ENCODE measurements at regions not wholly inside any gene's neighbourhood (a gene's known extent, or its start where the extent isn't known, plus 50 kb on each side); places are given as distances from the start of the nearest gene placed in this dataset.
"Not testable (repeated sequence)": the region's sequence is repeated elsewhere in the genome, so short reads cannot be mapped to it uniquely, and the experiment has no call there.

- Histone ChIP-seq H3K9me3 (no peaks in the 10 kb centered on the region), H3K27ac (no peak overlapping the region), H3K4me1 (no peaks in the 10 kb centered on the region), H3K27me3 (no peaks in the 10 kb centered on the region), H3K36me3 (no peaks in the 10 kb centered on the region), H3K4me3 (no peak overlapping the region)
- DNase-seq: no peak
- TF ChIP-seq CTCF (IDR thresholded peaks at IDR 0.05) (no peak), POLR2A (IDR thresholded peaks at IDR 0.05) (no peak)
- intact Hi-C loops (cut with DNase I): no loop called here
- WGBS, 2 donors: 45 to 64% methylated on average over 2 of the region's 2 CpGs
Measured at GRCh38 chr6:160882006-160882405, 109.6 kb upstream of the MAP3K4 start.

GRCh38 chr6:160882791-160883279 lies 108.7 kb upstream of the MAP3K4 start:
- Histone ChIP-seq H3K36me3 (no peaks in the 10 kb centered on the region), H3K4me1 (no peaks in the 10 kb centered on the region), H3K4me3 (no peak overlapping the region), H3K27ac (no peak overlapping the region), H3K9me3 (no peaks in the 10 kb centered on the region), H3K27me3 (no peaks in the 10 kb centered on the region)
- intact Hi-C loops (cut with DNase I): no loop called here
- TF ChIP-seq CTCF (IDR thresholded peaks at IDR 0.05) (no peak), POLR2A (IDR thresholded peaks at IDR 0.05) (no peak)
- DNase-seq: no peak
- WGBS, 2 donors: 65 to 72% methylated on average over 5 of the region's 5 CpGs

- Histone ChIP-seq H3K27me3 (no peaks in the 10 kb centered on the region), H3K4me3 (no peak overlapping the region), H3K27ac (no peak overlapping the region), H3K9me3 (no peaks in the 10 kb centered on the region), H3K36me3 (no peaks in the 10 kb centered on the region), H3K4me1 (no peaks in the 10 kb centered on the region)
- TF ChIP-seq CTCF (IDR thresholded peaks at IDR 0.05) (no peak), POLR2A (IDR thresholded peaks at IDR 0.05) (no peak)
- WGBS, 2 donors: 73 to 86% methylated on average over 2 of the region's 2 CpGs
- intact Hi-C loops (cut with DNase I): no loop called here
- DNase-seq: no peak
Measured at GRCh38 chr6:160883560-160883959, 108.0 kb upstream of the MAP3K4 start.

- DNase-seq: no peak
- intact Hi-C loops (cut with DNase I): no loop called here
- no peak for TF ChIP-seq CTCF (IDR thresholded peaks at IDR 0.05)
- no peak for TF ChIP-seq POLR2A (IDR thresholded peaks at IDR 0.05)
- Histone ChIP-seq H3K9me3 (no peaks in the 10 kb centered on the region), H3K4me1 (no peaks in the 10 kb centered on the region), H3K36me3 (no peaks in the 10 kb centered on the region), H3K27me3 (no peaks in the 10 kb centered on the region), H3K4me3 (no peak overlapping the region), H3K27ac (no peak overlapping the region)
- WGBS, 2 donors: 83 to 88% methylated on average over 3 to 4 of the region's 4 CpGs
Measured at GRCh38 chr6:160883999-160884398, 107.6 kb upstream of the MAP3K4 start.

- H3K4me1 ChIP-seq; H3K4me3 ChIP-seq; intact Hi-C loops (cut with DNase I); H3K9me3 ChIP-seq; H3K36me3 ChIP-seq; DNase-seq; H3K27ac ChIP-seq; H3K27me3 ChIP-seq: not testable (repeated sequence)
- WGBS, 2 donors: 64 to 73% methylated on average over 1 of the region's 1 CpG
Measured at GRCh38 chr6:160889148-160889547, 102.4 kb upstream of the MAP3K4 start.

- Histone ChIP-seq H3K4me1 (no peaks in the 10 kb centered on the region), H3K4me3 (no peak overlapping the region), H3K27me3 (no peaks in the 10 kb centered on the region), H3K36me3 (no peaks in the 10 kb centered on the region), H3K9me3 (no peaks in the 10 kb centered on the region), H3K27ac (no peak overlapping the region)
- intact Hi-C loops (cut with DNase I): no loop called here
- DNase-seq: no peak
- WGBS, 2 donors: 54 to 74% methylated on average over 2 of the region's 2 CpGs
- TF ChIP-seq POLR2A (IDR thresholded peaks at IDR 0.05) (no peak), CTCF (IDR thresholded peaks at IDR 0.05) (no peak)
Measured at GRCh38 chr6:160891690-160892089, 99.9 kb upstream of the MAP3K4 start.
